HG03571 (cell line): ENCODE measurements at regions not wholly inside any gene's neighbourhood (a gene's known extent, or its start where the extent isn't known, plus 50 kb on each side); places are given as distances from the start of the nearest gene placed in this dataset.
A peak's percentile ranks its signal among the peaks of the same experiment; 100 is the strongest.

Experiments
- ATAC-seq: cut with Tn5 transposase; IDR thresholded peaks from one replicate; pipeline ENCODE4 v1.9.1; 2021; ENCODE audit not compliant: unreplicated experiment

GRCh38 chr7:25495342-25496250, 267.3 kb upstream of the NPVF start:
- no peak for ATAC-seq

DNA sequence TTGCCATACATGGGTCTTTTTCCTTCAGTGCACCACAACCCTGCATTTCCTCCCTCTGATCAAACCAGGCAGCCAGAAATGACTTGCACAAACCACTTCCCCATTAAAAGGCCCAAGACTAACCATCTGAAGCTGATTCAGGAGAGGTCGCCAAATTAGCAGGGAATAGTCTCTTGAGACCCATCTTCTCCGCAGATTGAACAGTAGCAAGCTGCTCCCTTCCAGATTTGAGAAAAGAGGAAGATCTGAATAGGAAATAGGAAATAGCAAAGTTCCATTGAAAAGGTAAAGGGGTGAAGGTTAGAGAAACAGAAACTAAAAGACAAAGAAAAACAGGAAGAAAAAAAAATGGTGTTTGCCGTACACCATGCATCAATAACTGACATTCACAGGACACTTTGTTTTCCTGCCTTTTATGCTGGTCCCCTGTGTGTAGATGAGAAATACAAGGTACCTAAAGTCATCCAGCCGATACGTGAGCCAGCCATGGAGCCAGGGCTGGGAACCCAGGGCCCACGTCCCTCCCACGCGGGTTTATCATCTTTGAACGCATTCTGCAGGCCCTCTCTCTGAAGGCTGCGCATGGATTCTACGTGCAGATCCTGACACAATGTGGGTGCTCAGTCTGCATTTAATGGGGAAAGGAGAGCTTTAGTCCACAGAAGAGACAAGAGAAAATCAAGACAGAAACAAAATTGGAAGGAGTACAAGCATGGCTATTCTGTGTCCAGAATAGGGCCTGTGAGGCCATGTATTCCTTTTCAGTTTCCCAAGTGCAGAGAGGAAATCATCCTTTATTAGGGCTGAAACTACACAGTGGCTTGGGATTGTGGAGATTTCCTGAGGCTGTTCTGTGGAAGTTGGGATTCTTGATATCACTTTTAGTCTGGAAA, 268.4 kb upstream of the NPVF start:
- peak; percentile 89 for ATAC-seq

DNA sequence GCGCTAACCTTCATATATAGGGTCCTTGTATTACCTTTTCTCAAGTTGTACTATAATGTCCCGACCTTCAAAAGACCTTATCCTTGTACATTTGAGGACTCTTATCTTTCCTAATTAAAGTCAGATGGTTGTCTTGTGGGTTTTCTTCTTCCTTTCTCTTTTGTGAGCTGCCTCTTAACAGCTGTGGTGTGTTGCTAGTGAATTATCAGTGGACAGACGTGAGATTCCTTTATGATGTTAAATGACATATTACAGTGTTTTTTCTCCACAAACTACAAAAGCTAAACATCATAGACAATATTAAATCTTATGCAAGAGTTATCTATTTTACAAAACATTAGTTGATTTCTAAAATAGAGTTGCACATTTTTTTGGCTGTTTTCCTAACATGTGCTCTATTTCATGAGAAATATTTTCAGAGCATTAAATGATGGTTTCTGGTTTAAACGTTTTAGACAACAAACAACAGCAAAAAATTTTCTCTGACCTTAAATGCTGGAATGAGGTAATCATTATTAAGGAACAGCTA, 272.2 kb upstream of the NPVF start:
- no peak for ATAC-seq

GRCh38 chr7:25503306-25503705, 275.0 kb upstream of the NPVF start:
- ATAC-seq = no peak

- ATAC-seq = no peak
These were observed 283.9 kb upstream of the NPVF start for GRCh38 chr7:25512061-25512687.

GRCh38 chr7:25515633-25516275, 287.5 kb upstream of the NPVF start:
- ATAC-seq = no peak

- ATAC-seq = no peak
These were observed 289.6 kb upstream of the NPVF start for GRCh38 chr7:25517906-25518305.

DNA sequence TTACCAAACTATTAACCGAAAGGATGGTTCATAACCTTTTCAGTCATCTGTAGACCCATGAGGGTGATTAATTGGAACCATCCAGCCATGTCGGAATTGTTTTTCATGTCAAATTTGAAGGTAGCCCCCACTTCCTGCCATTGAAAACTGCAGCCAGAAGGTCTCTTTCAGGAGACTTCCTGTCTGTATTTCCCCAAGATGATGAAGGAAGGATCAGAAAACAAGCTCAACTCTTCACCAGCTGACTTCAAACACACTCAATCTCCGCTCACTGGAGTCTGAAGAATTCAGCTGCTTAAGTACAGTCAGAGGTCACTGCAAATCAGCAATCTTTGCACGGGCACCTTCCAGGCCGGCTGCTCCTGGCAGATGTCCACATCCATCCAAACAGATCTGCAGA, 291.7 kb upstream of the NPVF start:
- ATAC-seq = no peak

DNA sequence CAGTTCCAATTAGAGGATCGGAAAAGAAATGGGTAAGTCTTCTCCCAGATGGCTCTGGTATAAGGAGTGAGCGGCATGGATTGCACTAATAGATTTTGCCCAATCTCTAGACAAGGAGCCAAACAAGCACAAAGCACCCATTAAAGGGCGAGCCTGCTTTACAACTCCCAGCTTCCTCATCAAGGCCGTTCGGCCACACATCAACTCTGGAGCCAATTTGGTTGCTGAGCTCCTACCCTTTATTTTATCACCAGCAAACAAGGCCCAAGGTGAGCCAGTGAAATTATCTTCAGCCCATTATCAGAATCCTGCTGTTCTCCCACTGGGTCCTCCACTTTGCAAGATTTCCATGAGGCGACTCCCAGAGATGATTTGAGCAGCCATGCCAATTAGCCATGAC, 292.2 kb upstream of the NPVF start:
- ATAC-seq = no peak

DNA sequence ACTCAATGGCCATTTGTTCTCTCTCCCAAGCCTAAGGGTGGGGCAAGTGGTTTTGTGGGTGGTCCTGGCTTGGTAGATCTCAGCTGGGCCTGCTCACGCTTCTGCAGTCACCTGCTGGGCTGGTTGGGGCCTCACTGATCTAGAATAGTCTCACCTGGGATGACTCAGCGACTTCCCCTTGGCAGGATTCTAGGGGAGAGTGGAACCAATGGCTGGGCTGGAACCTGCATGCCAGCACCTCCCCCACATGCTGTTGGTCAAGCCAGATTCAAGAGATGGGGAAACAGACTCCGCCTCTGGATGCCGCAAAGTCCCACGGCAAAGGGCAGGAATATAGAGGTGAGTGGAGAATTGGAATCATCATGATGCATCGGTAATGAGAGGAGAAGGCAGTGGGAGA, 292.9 kb upstream of the NPVF start:
- ATAC-seq = no peak

GRCh38 chr7:25522727-25523126, 294.4 kb upstream of the NPVF start:
- no peak for ATAC-seq

DNA sequence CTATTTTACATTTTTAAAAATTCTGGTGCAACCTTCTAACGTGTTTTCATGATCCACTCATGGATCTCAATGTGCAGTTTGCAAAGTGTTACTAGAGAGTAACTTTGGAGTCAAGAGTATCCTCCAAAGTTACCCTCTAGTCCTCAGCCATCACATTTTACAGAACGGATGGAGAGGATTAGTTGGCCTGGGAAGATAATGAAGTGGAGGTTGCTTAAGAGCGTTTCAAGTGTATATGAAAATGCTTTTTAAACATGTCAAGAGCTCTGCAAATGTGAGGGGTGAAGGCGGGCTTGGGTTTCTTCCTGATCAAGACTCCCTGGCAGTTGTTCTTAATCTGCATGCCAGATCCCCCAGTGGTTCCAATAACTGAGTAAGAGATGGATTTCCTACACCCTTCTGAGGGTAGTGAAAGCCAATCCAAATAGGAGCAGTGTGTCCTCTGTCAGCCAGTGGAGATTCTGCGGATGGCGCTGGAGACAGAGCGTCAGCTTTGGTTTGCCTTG, 299.4 kb upstream of the NPVF start:
- ATAC-seq = no peak

DNA sequence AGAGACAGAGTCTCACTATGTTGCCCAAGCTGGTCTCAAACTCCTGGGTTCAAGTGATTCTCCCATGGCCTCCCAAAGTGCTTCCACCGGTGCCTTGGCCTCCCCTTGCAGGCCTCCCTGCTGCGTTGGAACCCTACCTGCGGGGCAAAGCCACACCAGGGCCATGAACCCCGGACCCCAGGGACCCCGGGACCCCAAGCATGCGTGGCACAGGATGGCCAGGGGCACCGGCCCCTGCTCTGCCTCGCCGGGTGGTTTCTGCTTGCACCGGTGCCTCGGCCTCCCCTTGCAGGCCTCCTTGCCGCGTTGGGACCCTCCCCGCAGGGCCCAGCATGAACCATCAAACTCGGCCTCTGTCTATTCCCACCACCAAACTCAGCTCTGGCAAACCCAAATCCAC, 301.0 kb upstream of the NPVF start:
- ATAC-seq = no peak

DNA sequence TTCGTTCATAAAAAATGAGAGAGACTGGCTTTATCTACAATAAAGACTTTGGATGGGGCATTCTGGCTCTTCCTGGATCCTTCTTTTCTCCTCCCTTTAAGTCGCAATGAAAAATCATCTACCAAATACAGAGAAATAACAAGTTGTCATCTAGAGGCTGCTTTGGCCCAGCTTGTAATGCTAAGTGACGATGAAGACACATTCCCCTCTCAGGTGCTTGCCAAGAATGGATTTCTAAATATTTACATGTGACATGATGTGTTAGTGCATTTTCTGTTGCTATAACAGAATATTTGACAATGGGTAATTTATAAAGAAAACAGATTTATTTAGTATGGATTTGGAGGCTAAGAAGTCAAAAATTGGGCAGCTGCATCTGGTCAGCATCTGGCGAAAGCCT, 308.6 kb upstream of the NPVF start:
- no peak for ATAC-seq

DNA sequence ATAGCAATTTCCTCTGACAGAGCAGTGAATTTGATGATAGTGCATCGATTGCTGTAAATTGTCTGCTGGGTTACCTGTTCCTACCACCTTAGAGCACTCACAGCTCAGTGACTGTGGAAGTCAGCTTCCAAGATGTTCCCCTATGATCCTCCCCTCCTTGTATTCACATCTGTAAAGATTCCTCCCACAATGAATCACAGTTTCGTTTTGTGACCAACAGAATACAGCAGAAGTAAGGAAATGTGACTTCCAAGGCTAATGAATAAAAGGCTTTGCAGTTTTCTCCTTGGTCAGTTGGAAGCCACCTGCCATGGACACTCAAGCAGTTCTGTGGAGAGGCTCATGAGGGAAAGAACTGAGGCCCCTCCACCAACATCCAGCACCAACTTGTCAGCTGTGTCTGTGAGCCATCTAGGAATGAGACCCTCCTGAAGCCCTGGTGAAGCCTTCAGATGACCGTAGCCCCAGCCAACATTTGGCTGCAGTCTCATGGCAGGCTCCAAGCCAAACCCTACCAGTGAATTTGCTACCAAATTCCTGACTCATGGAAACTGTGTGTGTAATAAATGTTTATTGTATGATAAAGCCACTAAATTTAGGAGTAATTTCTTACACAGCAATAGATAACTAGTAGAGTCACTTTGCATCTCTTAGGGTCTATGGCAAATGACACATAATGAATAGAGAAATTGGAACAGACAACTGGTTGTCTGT, 309.5 kb upstream of the NPVF start:
- ATAC-seq = no peak

- ATAC-seq = no peak
These were observed 313.0 kb upstream of the NPVF start for GRCh38 chr7:25541094-25541821.

DNA sequence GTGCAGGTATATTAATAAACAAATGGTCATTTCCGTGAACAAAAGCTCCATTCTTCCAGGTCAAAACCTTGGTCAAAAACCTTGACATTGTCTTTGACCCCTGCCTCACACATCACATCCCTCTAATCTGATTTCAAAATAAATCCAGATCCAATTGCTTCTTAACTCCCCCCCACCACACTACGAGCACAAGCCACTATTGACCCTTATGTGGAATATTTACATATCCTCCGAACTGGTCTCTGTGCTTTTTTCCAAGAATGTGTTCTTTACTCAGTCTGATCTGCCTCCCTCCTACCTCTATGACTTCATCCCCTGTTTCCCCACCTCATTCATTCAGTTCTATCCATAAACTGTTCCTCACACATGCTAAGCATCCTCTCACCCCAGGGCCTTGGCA, 313.6 kb upstream of the NPVF start:
- ATAC-seq = no peak

- ATAC-seq = no peak
These were observed 314.9 kb upstream of the NPVF start for GRCh38 chr7:25543210-25543609.

DNA sequence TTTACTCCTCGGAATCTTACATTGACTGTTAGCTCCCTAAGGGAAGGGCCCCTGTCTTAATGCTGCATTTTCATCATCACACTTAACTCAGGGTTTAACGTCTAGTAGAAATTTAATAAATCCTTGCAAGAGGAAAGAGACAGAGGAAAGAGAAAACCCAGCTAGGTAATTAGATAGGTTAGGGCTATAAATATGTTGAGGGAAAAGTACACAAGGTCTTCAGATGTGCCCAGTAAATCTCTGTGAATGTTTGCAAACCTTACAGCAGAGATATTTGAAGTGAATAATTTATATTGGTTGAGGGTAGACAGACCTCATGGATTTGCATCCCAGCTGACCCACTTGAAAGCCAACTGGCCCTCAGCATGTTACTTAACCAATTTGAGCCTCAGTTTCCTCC, 315.5 kb upstream of the NPVF start:
- no peak for ATAC-seq
